Posterior cingulate gyrus (tissue), 11 donors: ENCODE measurements at regions not wholly inside any gene's neighbourhood (a gene's known extent, or its start where the extent isn't known, plus 50 kb on each side); places are given as distances from the start of the nearest gene placed in this dataset.
A peak's percentile ranks its signal among the peaks of the same experiment; 100 is the strongest.

ENCODE experiments used
- DNase-seq, 10 donors: peaks; one replicate each; pipeline versions ENCODE4 v3.0.0 to v3.0.0-alpha.2; 2020 to 2021; ENCODE audit warnings: mixed read lengths in 3 of 10
- intact Hi-C: fragments of 100-400 bp; cut with DNase I; formaldehyde crosslinking; loops from one replicate; pipeline ENCODE4 v1.15.1; 2023

- intact Hi-C loops, result no loop called here
- no peak for DNase-seq
These were observed 104.7 kb upstream of the VASH1 start for GRCh38 chr14:76656592-76656991.

GRCh38 chr14:76657404-76657803, 103.9 kb upstream of the VASH1 start:
- intact Hi-C loops, result no loop called here
- no peak for DNase-seq

GRCh38 chr14:76657846-76658245, 103.4 kb upstream of the VASH1 start:
- intact Hi-C loops, result no loop called here
- DNase-seq, result no peak

DNA sequence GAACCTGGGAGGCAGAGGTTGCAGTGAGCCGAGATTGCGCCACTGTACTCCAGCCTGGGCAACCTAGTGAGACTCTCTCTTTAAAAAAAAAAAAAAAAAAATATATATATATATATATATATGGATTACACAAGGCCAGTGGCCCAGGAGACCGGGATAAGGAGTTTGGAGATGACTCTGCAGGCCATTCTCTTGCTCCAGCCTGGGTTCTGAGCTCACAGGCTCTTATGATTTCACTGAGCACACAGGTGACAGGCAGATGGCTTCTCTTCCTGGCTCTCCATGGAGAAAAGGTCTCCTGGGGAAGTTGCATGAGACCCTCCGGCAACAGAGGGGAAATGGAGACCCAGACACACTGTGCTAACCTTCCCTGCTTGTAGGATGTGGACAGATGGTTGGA, 98.7 kb upstream of the VASH1 start:
- intact Hi-C loops, result no loop called here
- DNase-seq, result no peak

DNA sequence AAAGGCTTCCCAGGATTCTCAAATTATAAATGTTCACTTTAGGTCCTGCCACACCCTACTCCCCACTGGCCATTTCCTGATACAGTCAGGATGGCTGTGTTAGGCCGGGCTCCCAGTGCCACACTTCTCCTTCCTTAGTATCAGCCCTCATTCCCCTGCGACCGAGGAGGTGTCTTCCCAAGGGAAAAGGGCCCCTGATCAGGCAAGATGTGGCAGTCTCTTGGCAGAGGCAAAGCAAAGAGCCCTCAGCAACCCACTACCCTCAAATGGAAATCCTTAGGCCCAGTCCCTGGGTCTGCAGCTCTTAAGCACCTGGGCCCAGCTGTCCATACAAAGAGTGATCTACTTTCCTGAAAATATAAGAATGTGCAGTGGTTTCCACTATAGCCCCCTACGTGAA, 96.5 kb upstream of the VASH1 start:
- intact Hi-C loops, result no loop called here
- no peak for DNase-seq

DNA sequence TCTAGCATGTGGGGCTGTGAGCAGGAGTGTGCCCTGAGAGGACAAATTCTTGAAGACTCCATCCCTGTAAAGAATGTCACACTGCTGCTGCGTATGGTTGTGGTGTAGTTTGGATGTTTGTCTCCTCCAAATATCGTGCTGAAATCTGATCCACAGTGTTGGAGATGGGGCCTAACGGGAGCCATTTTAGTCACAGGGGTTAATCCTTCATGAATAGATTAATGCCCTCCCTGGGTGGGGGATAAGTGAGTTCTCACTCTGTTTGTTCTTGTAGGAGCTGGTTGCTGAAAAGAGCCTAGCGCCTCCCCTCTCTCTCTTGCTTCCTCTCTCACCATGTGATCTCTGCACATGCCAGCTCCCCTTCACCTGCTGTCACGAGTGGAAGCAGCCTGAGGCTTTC, 94.5 kb upstream of the VASH1 start:
- no peak for DNase-seq
- intact Hi-C loops, result no loop called here

- intact Hi-C loops, result no loop called here
- DNase-seq, result no peak
These were observed 91.5 kb upstream of the VASH1 start for GRCh38 chr14:76669770-76670169.

DNA sequence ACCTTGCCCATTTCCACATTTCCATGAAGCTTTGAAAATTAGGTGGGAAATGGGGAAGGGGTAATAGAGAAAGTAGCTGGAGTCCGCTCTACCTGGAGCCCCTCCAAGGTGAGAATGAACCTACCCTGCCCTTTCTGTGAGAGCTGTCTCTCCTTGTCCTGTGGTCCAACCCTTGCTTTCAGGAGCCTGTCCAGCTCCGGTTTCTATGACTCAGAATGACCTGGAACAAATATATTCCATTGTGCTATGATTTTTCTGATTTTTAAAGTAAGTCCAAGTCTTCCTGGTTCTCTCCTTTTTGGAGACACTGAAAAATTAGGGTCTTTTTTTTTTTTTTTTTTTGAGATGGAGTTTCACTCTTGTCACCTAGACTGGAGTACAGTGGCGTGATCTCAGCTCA, 89.1 kb upstream of the VASH1 start:
- intact Hi-C loops, result no loop called here
- DNase-seq, result no peak

DNA sequence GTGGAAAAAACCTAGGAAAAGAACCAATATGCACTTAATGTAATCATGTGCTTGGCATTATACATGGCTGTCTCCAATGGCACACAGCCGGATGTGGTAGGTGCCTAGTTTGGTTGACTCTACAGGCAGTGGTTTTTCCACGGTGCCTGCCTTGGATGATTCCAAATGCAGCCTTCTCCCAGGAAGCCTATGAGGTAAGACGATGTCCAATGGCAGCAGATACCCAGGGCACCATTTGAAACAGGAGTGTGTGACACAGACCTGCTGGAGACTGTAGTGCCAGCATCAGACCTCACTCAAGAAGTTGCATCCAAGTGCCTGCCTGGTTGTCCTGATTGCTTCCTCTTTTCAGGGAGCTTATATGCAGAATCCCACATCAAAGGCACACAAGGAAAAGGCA, 88.0 kb upstream of the VASH1 start:
- intact Hi-C loops, result no loop called here
- no peak for DNase-seq

DNA sequence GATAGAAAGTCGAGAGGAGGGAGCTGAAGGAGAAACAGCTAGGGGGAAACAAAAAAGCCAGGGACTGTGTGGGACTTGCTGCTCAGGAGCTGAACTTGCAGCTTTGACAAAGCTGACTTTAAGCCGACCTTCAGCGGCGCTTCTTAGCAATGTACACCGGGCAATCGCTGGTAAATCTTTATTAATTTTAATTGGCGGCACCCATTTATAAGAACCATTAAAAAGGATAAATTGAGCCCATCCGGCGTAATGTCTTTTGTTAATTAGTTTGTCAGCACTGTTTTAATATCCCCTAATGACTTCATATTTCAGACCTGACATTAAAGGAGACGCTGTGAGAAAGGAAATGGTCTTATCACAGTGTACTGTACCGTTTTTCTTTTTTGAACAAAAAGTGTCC, 86.2 kb upstream of the VASH1 start:
- DNase-seq, result no peak
- intact Hi-C loops, result no loop called here

DNA sequence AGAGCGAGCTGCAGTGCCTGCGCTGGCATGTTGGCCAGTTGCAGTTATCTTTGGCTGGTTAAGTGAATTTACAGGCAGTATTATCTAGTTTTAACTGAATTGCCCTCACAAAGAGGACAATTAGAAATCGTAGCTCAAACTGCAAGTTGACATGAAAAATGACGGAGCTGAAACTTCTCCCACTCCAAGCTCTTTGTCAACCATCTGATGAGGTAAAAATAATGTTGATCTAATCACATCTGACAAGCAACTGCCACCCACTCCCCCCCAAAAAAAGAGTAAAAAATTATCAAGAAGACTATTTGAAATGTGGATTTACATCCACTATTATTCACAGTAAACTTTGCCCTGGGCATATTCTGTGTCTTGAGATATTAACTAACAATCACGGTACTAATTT, 84.7 kb upstream of the VASH1 start:
- DNase-seq, result no peak
- intact Hi-C loops, result no loop called here

DNA sequence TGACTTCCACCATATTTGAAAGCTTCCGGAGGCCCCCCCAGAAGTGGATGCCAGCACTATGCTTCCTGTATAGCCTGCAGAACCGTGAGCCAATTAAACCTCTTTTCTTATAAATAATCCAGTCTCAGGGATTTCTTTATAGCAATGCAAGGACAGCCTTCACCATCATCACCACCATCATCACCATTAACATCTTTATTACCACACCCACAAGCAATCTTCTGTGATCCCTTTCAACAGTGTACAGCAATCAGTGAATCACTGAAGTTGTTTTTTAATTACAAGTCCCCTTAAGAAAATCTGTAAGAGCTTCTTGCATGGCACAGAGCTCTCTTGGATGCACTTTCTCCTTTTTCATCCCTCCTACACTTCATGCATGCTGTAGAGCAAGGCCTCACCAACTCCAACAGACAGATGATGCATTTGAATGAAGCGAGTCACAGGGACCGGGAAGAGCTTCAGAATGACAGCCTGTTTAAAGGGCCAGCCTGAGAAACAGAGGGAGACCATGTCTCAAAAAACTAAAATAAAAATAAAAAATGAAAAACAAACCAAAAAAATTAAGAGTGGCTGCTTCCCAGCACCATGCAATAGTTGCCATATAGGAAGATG, 83.6 kb upstream of the VASH1 start:
- intact Hi-C loops, result no loop called here
- DNase-seq, result no peak

DNA sequence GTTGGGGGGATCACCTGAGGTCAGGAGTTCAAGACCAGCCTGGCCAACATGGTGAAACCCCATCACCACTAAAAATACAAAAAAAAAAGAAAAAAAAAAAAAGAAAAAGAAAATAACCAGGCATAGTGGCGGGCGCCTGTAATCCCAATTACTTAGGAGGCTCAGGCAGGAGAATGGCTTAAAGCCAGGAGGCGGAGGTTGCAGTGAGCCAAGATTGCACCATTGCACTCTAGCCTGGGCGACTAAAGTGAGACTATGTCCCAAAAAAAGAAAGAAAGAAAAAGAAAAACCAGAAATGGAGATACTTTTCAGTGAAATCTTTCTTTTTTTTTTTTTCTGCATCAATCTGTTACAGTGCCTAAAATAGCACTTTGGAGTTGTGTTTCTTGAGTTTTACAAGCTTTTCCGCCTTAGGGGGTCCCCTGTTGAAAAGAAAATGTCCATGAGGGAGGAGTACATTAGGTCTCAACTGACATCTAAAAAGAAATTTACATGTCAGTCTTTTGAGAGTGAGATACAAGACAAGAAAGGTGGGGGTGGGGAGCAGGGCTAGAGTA, 82.9 kb upstream of the VASH1 start:
- no peak for DNase-seq
- intact Hi-C loops, result no loop called here

GRCh38 chr14:76682367-76682766, 78.9 kb upstream of the VASH1 start:
- DNase-seq, result no peak

GRCh38 chr14:76686646-76687045, 74.6 kb upstream of the VASH1 start:
- intact Hi-C loops, result no loop called here

More at GRCh38 chr14:76682367-76682766, 78.9 kb upstream of the VASH1 start:
- intact Hi-C loops, result no loop called here

DNA sequence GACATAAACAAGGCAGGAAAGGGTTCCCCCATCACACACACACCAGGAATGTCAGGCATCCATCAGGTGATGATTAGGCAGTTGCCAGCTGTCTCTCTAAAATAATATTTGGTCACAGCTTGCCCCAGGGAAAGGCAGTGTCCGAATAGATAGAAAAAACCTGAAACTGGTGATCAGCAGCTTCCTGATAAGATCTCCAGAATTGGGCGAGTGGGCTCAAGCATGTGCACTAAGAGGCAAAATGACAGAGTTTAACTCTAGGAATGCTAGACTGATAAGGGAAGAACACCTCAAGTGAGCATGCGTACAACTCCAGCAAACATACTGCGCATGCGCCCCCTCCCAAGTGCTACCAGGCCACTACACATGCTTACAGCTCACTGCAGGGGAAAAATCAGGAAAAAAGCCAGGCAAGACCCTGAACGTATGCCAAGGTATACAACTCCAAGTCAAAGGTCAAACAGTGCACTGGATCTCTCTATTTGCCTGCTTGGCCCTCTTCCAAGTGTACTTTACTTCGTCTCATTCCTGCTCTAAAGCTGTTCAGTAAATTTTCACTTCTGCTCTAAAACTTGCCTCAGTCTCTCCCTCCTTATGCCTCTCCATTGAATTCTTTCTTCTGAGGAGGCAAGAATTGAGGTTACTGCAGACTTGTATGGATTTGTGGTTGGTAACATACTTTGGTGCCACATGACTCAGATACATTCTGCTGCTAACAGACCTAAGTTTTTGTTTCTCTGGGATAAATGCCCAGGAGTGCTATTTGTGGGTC, 73.5 kb upstream of the VASH1 start:
- intact Hi-C loops, result no loop called here
- no peak for DNase-seq

More at GRCh38 chr14:76686646-76687045, 74.6 kb upstream of the VASH1 start:
- no peak for DNase-seq

DNA sequence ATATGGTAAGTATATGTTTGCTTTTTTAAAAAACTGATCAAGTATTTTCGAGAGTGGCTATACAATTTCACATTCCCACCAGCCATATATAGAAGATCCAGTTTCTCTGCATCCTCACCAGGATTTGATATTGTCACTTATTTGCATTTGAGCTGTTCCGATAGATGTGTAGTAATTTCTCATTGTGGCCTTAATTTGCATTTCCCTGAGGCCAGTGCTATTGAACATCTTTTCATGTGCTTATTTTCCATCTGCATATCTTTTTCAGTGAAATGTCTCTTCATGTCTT, 72.9 kb upstream of the VASH1 start:
- intact Hi-C loops, result no loop called here
- no peak for DNase-seq

DNA sequence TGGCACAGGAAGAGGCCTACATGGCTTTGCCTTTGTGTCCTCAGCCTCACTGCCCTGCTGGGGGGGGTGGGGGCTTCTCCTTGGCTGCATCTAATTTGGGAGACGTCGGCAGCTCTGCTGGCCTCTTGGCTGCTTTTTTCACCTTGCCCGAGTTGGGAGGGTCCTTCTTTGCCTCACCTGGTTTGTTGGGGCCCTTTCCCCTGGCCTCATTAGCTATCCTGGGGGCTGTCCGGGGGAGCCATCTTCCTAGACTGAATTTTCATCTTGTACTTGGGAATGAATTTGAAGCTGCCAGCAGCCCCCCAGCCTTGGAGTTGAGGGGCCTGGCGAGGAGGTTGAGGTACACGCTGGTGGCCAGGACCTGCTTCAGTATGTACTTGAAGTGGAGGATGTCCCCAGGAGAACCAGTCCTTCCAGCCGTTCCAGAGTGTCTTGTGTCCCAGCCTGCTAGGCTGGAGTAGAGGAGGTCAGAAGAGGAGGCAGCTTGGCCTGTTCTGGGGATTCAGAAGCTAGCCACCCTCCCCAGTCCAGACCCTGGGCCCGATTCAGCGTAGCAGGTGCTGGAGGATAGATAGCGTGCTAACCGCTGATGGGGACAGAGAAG, 70.7 kb upstream of the VASH1 start:
- DNase-seq, result peak in 1 of 10 donors; percentile 68
- intact Hi-C loops, result no loop called here

DNA sequence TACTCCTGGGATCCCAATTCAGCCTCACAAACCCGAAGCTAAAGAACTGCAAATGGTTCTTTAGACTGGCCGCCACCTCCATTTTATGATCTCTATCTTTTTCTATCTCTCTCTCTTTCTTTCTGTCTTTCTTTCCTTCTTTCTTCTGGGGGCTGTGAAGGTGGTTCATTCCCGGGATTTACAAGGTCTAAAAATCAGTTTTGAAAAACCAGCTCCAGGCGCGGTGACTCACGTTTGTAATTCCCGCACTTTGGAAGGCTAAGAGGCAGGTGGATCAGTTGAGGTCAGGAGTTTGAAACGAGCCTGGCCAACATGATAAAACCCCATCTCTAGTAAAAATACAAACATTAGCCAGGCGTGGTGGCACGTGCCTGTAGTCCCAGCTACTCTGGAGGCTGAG, 67.2 kb upstream of the VASH1 start:
- intact Hi-C loops, result no loop called here
- DNase-seq, result peak in 1 of 10 donors; percentile 21

DNA sequence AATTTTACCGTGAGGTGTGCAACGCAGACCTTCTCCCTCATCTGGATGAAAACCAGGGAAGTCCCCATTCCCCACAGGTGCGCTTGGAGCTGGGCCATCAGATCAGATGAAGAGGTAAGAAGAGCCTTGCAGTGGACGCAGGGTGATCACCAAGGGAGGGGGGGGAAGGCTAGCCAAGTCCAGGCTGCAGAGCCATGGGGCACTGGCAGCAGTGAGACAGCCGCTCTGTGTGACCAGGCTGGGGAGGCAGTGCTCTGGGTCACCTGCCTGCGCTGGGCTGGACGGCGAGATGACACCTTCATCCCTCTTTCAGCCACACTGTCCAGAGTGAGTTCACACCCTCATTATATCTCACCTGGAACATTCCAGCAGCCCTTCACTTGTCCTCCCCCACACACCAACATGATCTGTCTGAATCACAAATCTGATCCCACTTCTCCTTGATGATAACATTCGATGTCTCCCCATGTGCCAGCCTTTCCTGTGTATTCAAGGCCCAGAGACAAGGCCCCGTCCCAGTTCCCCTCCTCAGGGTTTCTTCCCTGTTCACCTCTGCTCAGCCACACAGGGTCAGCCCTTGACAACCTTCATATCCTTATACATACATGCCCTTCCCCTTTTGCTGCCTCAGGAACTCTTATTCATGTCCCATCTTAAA, 65.9 kb upstream of the VASH1 start:
- intact Hi-C loops, result no loop called here
- peak in 1 of 10 donors; percentile 45 for DNase-seq

DNA sequence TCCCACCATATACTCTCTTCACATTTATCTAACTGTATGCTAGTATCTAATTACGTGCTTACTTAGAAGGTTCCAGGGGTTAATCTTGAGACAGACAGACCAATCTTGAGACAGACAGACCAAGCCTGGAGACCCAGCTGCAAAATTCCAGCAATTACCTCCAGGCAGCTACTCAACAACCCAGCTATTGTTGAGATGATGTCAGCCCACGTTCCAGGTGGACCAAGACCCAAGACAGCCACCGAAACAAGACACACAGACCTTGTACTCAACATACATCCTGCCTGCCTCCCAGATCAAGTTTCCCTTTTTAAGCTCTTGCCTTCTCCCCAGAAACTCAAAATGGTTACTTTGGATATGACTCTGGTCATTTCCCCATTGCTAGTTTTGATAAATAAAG, 64.9 kb upstream of the VASH1 start:
- intact Hi-C loops, result no loop called here
- DNase-seq, result no peak
